ENCODE measurements at regions not wholly inside any gene's neighbourhood (a gene's known extent, or its start where the extent isn't known, plus 50 kb on each side); places are given as distances from the start of the nearest gene placed in this dataset.

DNA sequence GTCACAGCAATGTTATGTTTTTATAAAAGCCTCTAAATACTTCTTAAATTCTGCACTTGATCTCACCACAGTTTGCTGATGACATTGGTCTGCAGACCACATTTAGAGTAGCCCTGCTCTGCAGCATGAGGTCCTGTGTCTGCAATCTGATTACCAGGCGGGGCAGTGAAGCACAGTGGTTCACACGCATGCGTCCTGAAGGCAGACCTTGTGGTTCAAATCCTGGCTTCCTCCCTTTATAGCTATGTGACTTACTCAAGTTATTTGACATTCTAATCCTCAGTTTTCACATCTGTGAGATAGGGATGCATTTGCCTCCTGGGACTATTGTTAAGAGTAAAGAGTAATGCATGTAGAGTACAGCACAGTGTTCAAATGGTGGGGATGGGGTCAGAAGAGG, 50.3 kb downstream of the BMAL2 start:
- H3K4me1 ChIP-seq (ENCODE audit: insufficient read depth), result no peaks in the 10 kb centered on the region
- H3K4me3 ChIP-seq, result no peak overlapping the region
- no peak overlapping the region for H3K27ac ChIP-seq
- no peaks in the 10 kb centered on the region for H3K27me3 ChIP-seq
- 96% methylated on average over 3 of the region's 3 CpGs for WGBS (ENCODE audit: low lambda C conversion rate, missing lambda C conversion rate)
- no peaks in the 10 kb centered on the region for H3K79me2 ChIP-seq
- H3K9me3 ChIP-seq (ENCODE audit: low read depth), result no peaks in the 10 kb centered on the region
- H2AFZ ChIP-seq, result no peak overlapping the region
- TF ChIP-seq, protein P1, sequence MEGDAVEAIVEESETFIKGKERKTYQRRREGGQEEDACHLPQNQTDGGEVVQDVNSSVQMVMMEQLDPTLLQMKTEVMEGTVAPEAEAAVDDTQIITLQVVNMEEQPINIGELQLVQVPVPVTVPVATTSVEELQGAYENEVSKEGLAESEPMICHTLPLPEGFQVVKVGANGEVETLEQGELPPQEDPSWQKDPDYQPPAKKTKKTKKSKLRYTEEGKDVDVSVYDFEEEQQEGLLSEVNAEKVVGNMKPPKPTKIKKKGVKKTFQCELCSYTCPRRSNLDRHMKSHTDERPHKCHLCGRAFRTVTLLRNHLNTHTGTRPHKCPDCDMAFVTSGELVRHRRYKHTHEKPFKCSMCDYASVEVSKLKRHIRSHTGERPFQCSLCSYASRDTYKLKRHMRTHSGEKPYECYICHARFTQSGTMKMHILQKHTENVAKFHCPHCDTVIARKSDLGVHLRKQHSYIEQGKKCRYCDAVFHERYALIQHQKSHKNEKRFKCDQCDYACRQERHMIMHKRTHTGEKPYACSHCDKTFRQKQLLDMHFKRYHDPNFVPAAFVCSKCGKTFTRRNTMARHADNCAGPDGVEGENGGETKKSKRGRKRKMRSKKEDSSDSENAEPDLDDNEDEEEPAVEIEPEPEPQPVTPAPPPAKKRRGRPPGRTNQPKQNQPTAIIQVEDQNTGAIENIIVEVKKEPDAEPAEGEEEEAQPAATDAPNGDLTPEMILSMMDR (IDR thresholded peaks at IDR 0.05; ENCODE audit: poor library complexity), result no peak
- TF ChIP-seq EZH2 (IDR thresholded peaks at IDR 0.05; ENCODE audit: borderline replicate concordance) (no peak), EZH2phosphoT487 (IDR thresholded peaks at IDR 0.05; ENCODE audit: low read depth, severe bottlenecking, unreplicated experiment) (no peak)
- no peaks in the 10 kb centered on the region for H3K9me2 ChIP-seq (replicated peaks; ENCODE audit: insufficient read depth)
- H3K36me3 ChIP-seq (replicated peaks; ENCODE audit: insufficient read depth, low read depth), result no peaks in the 10 kb centered on the region
- no peak for DNase-seq (ENCODE audit: low spot score)
- H4K20me1 ChIP-seq (ENCODE audit: insufficient read depth, poor library complexity, severe bottlenecking), result no peaks in the 10 kb centered on the region
- no peak overlapping the region for H3K4me2 ChIP-seq

DNA sequence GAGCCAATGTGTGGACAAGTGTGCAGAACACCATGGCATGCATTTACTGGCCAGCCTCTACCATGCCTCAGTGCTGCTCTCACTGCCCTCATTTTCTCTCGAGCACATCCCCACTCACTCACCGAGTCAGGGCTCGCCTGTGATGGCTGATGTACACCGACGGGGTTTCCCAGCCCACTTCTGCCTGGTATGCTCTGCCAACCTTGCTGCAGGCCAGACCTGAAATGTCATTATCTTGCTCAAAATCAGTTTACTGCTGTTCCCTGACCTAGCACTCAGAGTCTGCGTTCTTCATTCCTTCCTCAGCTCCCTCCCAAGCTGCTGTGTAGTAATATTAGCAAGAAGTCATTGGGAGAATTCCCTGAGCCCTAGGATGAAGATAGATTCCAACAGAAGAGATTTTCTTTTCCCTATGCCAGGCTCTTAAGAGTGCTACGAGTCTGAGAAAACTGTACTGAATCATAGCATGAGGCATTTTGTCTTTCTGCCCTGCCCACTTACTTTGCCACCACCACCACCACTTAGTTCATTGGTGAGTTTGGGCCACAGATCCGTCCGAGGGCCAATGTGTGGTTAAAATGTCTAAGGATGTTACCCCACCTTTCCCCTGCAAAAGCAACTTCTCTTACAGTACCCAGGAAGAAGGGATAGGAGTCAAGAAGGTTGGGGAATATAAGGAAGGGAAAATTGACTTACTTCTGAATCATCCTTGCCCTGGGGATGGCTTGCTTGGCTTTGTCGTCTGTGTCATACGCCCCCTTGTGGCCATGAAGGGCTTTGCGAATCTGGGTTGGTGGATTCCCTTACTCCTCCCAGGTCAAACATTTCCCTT, 51.0 kb downstream of the BMAL2 start:
- peak; percentile 79 for DNase-seq (ENCODE audit: low spot score)
- H3K4me2 ChIP-seq, result no peak overlapping the region
- no peak for TF ChIP-seq EZH2 (IDR thresholded peaks at IDR 0.05; ENCODE audit: borderline replicate concordance)
- TF ChIP-seq EZH2phosphoT487 (IDR thresholded peaks at IDR 0.05; ENCODE audit: low read depth, severe bottlenecking, unreplicated experiment), result no peak
- TF ChIP-seq, protein P1 (IDR thresholded peaks at IDR 0.05; ENCODE audit: poor library complexity), result peak; percentile 74
- WGBS (ENCODE audit: low lambda C conversion rate, missing lambda C conversion rate), result 71% methylated on average over 12 of the region's 12 CpGs
- H3K9me3 ChIP-seq (ENCODE audit: low read depth), result no peaks in the 10 kb centered on the region
- H3K27me3 ChIP-seq, result no peaks in the 10 kb centered on the region
- H3K36me3 ChIP-seq (replicated peaks; ENCODE audit: insufficient read depth, low read depth), result no peaks in the 10 kb centered on the region
- H3K9me2 ChIP-seq (replicated peaks; ENCODE audit: insufficient read depth), result no peaks in the 10 kb centered on the region
- H3K4me3 ChIP-seq, result no peak overlapping the region
- no peak overlapping the region for H2AFZ ChIP-seq
- no peaks in the 10 kb centered on the region for H4K20me1 ChIP-seq (ENCODE audit: insufficient read depth, poor library complexity, severe bottlenecking)
- no peaks in the 10 kb centered on the region for H3K4me1 ChIP-seq (ENCODE audit: insufficient read depth)
- H3K27ac ChIP-seq, result no peak overlapping the region
- no peaks in the 10 kb centered on the region for H3K79me2 ChIP-seq

DNA sequence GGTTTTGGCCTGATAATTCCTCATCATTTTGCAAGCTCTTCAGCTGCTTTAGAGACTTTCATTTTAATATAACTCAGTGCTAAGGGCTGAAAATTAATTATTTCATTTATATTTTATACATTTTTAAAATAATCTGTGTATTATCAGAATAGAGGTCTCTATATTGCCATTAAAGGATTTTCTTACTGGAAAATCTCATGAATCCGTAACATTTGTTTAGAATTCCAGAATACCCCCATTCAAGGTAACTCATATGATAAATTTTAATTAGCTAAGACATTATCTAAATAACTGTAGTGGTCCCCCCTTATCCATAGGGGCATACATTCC, 51.6 kb downstream of the BMAL2 start:
- Histone ChIP-seq H3K27ac (no peak overlapping the region), H3K9me2 (replicated peaks; ENCODE audit: insufficient read depth) (no peaks in the 10 kb centered on the region), H3K4me3 (no peak overlapping the region), H2AFZ (no peak overlapping the region), H3K4me2 (no peak overlapping the region), H3K4me1 (ENCODE audit: insufficient read depth) (no peaks in the 10 kb centered on the region), H3K9me3 (ENCODE audit: low read depth) (no peaks in the 10 kb centered on the region), H3K27me3 (no peaks in the 10 kb centered on the region), H4K20me1 (ENCODE audit: insufficient read depth, poor library complexity, severe bottlenecking) (no peaks in the 10 kb centered on the region), H3K79me2 (no peaks in the 10 kb centered on the region), H3K36me3 (replicated peaks; ENCODE audit: insufficient read depth, low read depth) (no peaks in the 10 kb centered on the region)
- TF ChIP-seq EZH2phosphoT487 (IDR thresholded peaks at IDR 0.05; ENCODE audit: low read depth, severe bottlenecking, unreplicated experiment), result no peak
- no peak for TF ChIP-seq EZH2 (IDR thresholded peaks at IDR 0.05; ENCODE audit: borderline replicate concordance)
- TF ChIP-seq, protein P1 (IDR thresholded peaks at IDR 0.05; ENCODE audit: poor library complexity), result no peak
- no peak for DNase-seq (ENCODE audit: low spot score)
- 93% methylated on average over 1 of the region's 1 CpG for WGBS (ENCODE audit: low lambda C conversion rate, missing lambda C conversion rate)
